Liver (tissue), 8 donors: ENCODE measurements at regions not wholly inside any gene's neighbourhood (a gene's known extent, or its start where the extent isn't known, plus 50 kb on each side); places are given as distances from the start of the nearest gene placed in this dataset.

ENCODE experiments used
- DNase-seq: peaks from one replicate; pipeline ENCODE4 v3.0.0-alpha.2; 2017; ENCODE audit warnings: low spot score
- H3K27ac ChIP-seq, 2 donors: one replicate each; pipeline ENCODE4 v1.7.0; 2013; ENCODE audit warnings: inconsistent platforms in 2 of 2, low read length in 2 of 2, control low read depth in 1 of 2, low read depth in 1 of 2, mild to moderate bottlenecking in 1 of 2
- H3K27me3 ChIP-seq, 4 donors: one replicate each; pipeline versions ENCODE4 v1.6.1 to v1.7.0; 2013; ENCODE audit warnings: low read length in 3 of 4, inconsistent platforms in 1 of 4, mild to moderate bottlenecking in 1 of 4, moderate library complexity in 1 of 4; ENCODE audit not compliant: control insufficient read depth in 4 of 4, insufficient read depth in 4 of 4
- H3K36me3 ChIP-seq, 4 donors: one replicate each; pipeline versions ENCODE4 v1.6.1 to v1.7.0; 2013; ENCODE audit warnings: low read length in 3 of 4, mild to moderate bottlenecking in 3 of 4, low read depth in 1 of 4, moderate library complexity in 1 of 4; ENCODE audit not compliant: control insufficient read depth in 4 of 4, insufficient read depth in 3 of 4
- H3K4me1 ChIP-seq, 4 donors: one replicate each; pipeline versions ENCODE4 v1.6.1 to v1.7.0; 2013; ENCODE audit warnings: low read length in 3 of 4, mild to moderate bottlenecking in 3 of 4, moderate library complexity in 1 of 4; ENCODE audit not compliant: control insufficient read depth in 4 of 4, insufficient read depth in 4 of 4
- H3K4me3 ChIP-seq, 3 donors: one replicate each; pipeline versions ENCODE4 v1.6.1 to v1.7.0; 2013; ENCODE audit warnings: low read length in 3 of 3, control low read depth in 1 of 3, low read depth in 1 of 3, mild to moderate bottlenecking in 1 of 3
- H3K9ac ChIP-seq, 2 donors: one replicate each; pipeline ENCODE4 v1.7.0; 2013; ENCODE audit warnings: low read length in 2 of 2, mild to moderate bottlenecking in 2 of 2, moderate library complexity in 2 of 2, control low read depth in 1 of 2, low read depth in 1 of 2
- H3K9me3 ChIP-seq, 4 donors: one replicate each; pipeline versions ENCODE4 v1.6.1 to v1.7.0; 2013; ENCODE audit warnings: low read length in 3 of 4; ENCODE audit not compliant: control insufficient read depth in 4 of 4
- EGR1 ChIP-seq, 2 donors: IDR thresholded peaks; 2 replicates each; pipeline ENCODE4 v1.6.1; 2016 to 2018; ENCODE audit warnings: antibody characterized with exemption in 2 of 2, low read depth in 2 of 2
- FOXA1 ChIP-seq: IDR thresholded peaks from 2 replicates; pipeline ENCODE4 v1.6.1; 2016; ENCODE audit warnings: antibody characterized with exemption
- FOXA2 ChIP-seq: IDR thresholded peaks from 2 replicates; pipeline ENCODE4 v1.6.1; 2016; ENCODE audit warnings: antibody characterized with exemption
- GABPA ChIP-seq, 2 donors: IDR thresholded peaks in 1 of 2; conservative IDR thresholded peaks in 1 of 2; 2 replicates each; pipeline ENCODE4 v1.6.1; 2016; ENCODE audit warnings: antibody characterized with exemption in 2 of 2, mild to moderate bottlenecking in 1 of 2, moderate library complexity in 1 of 2
- HNF4A ChIP-seq, 2 donors: conservative IDR thresholded peaks; 2 replicates each; pipeline ENCODE4 v1.6.1; 2016; ENCODE audit warnings: antibody characterized with exemption in 2 of 2, mild to moderate bottlenecking in 2 of 2
- HNF4G ChIP-seq: IDR thresholded peaks from 2 replicates; pipeline ENCODE4 v1.6.1; 2016; ENCODE audit warnings: antibody characterized with exemption
- JUND ChIP-seq, 2 donors: IDR thresholded peaks; 2 replicates each; pipeline ENCODE4 v1.6.1; 2016; ENCODE audit warnings: antibody characterized with exemption in 2 of 2
- NR2F2 ChIP-seq: IDR thresholded peaks from 2 replicates; pipeline ENCODE4 v1.6.1; 2016; ENCODE audit warnings: antibody characterized with exemption
- RAD21 ChIP-seq, 2 donors: IDR thresholded peaks; 2 replicates each; pipeline ENCODE4 v1.6.1; 2016; ENCODE audit warnings: antibody characterized with exemption in 2 of 2, mild to moderate bottlenecking in 2 of 2
- RXRA ChIP-seq, 2 donors: IDR thresholded peaks; 2 replicates each; pipeline ENCODE4 v1.6.1; 2017 to 2018; ENCODE audit warnings: antibody characterized with exemption in 2 of 2, mild to moderate bottlenecking in 1 of 2
- TAF1 ChIP-seq: conservative IDR thresholded peaks from 2 replicates; pipeline ENCODE4 v1.6.1; 2016; ENCODE audit warnings: antibody characterized with exemption, mild to moderate bottlenecking
- YY1 ChIP-seq: IDR thresholded peaks from 2 replicates; pipeline ENCODE4 v1.6.1; 2016; ENCODE audit warnings: antibody characterized with exemption, mild to moderate bottlenecking
- WGBS: extraction: QIAGEN DNeasy Blood & Tissue Kit; methylation state at CpG from one replicate; pipeline ENCODE4 v1.1.7; 2013; 5-methylcytosine and 5-hydroxymethylcytosine counted together
- TF ChIP-seq, protein P1 (sequence below): IDR thresholded peaks from 2 replicates; pipeline ENCODE4 v1.6.1; 2016; ENCODE audit warnings: antibody characterized with exemption
- TF ChIP-seq, protein P2 (sequence below): fragments of 150-350 bp; IDR thresholded peaks from 2 replicates; pipeline ENCODE4 v1.5.1; 2017; ENCODE audit warnings: improper control_type of control experiment, low read depth, low read length; ENCODE audit not compliant: missing input control
- TF ChIP-seq, protein P3 (sequence below): IDR thresholded peaks from 2 replicates; pipeline ENCODE4 v1.6.1; 2016; ENCODE audit warnings: antibody characterized with exemption
- TF ChIP-seq, protein P4 (sequence below): IDR thresholded peaks from 2 replicates; pipeline ENCODE4 v1.6.1; 2016; ENCODE audit warnings: antibody characterized with exemption
- donor health status: healthy.
- donor health status: healthy.
- donor health status: healthy.
- donor health status: healthy.
- donor health status: healthy.

- H3K27ac ChIP-seq: no peak overlapping the region
- no peak overlapping the region for H3K4me3 ChIP-seq
- DNase-seq: no peak
- H3K4me1 ChIP-seq: no peaks in the 10 kb centered on the region
- no peaks in the 10 kb centered on the region for H3K27me3 ChIP-seq
- no peaks in the 10 kb centered on the region for H3K36me3 ChIP-seq
- TF ChIP-seq RXRA (IDR thresholded peaks at IDR 0.05): no peak
- no peaks in the 10 kb centered on the region for H3K9me3 ChIP-seq
- no peak overlapping the region for H3K9ac ChIP-seq
These were observed 147.9 kb downstream of the CHIC2 start for GRCh38 chr4:53916431-53916889.

DNA sequence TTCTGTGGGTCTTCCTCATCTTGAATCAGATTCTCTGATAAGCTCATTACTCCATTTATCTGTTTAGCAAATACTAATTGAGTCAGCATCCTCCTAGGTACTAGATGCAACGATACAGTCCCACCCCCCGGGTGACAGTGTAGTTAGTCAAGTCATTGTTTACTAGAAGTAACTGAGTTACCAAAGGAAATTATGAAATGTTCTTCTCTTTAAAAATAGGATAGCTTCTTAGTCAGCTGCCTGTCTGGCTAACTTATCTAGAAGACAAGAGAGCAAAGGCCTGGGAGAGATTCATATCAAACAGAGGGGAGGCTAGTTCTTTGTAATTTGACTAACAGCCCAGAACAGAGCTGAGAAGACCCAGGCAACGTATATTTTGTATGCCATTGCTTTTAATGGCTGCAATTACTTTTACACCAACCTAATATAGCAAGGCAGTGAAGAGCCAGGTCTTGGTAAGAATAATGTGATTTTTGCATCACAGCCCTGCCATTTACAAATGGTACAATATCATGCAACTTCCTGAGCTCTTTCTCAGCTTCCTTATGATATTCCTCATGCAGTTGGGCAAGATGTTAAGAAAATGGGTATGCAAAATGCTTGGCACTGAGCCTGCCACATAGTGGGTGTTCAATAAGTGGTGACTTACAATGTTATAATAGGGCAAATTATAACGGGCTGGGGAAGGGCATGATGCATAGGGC is 149.9 kb downstream of the CHIC2 start:
- Histone ChIP-seq H3K27ac (no peak overlapping the region), H3K9ac (no peak overlapping the region), H3K9me3 (no peaks in the 10 kb centered on the region), H3K4me1 (peaks cover 0 to under 1% (median 0%) of the 10 kb centered on the region in 4 donors), H3K27me3 (no peaks in the 10 kb centered on the region), H3K4me3 (no peak overlapping the region), H3K36me3 (no peaks in the 10 kb centered on the region)
- no peak for DNase-seq
- WGBS: 57% methylated on average over 4 of the region's 4 CpGs
- TF ChIP-seq, protein P1, sequence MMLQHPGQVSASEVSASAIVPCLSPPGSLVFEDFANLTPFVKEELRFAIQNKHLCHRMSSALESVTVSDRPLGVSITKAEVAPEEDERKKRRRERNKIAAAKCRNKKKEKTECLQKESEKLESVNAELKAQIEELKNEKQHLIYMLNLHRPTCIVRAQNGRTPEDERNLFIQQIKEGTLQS: no peak
- TF ChIP-seq RAD21 (IDR thresholded peaks at IDR 0.05): no peak
- TF ChIP-seq RXRA (IDR thresholded peaks at IDR 0.05): no peak
- no peak for TF ChIP-seq FOXA1
- TF ChIP-seq TAF1: no peak
- no peak for TF ChIP-seq HNF4G
- no peak for TF ChIP-seq EGR1 (IDR thresholded peaks at IDR 0.05; ENCODE audit: low read depth in 2 of 2)
- TF ChIP-seq, protein P2, sequence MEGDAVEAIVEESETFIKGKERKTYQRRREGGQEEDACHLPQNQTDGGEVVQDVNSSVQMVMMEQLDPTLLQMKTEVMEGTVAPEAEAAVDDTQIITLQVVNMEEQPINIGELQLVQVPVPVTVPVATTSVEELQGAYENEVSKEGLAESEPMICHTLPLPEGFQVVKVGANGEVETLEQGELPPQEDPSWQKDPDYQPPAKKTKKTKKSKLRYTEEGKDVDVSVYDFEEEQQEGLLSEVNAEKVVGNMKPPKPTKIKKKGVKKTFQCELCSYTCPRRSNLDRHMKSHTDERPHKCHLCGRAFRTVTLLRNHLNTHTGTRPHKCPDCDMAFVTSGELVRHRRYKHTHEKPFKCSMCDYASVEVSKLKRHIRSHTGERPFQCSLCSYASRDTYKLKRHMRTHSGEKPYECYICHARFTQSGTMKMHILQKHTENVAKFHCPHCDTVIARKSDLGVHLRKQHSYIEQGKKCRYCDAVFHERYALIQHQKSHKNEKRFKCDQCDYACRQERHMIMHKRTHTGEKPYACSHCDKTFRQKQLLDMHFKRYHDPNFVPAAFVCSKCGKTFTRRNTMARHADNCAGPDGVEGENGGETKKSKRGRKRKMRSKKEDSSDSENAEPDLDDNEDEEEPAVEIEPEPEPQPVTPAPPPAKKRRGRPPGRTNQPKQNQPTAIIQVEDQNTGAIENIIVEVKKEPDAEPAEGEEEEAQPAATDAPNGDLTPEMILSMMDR: no peak
- no peak for TF ChIP-seq FOXA2
- TF ChIP-seq, protein P3, sequence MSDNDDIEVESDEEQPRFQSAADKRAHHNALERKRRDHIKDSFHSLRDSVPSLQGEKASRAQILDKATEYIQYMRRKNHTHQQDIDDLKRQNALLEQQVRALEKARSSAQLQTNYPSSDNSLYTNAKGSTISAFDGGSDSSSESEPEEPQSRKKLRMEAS: no peak
- TF ChIP-seq, protein P4, sequence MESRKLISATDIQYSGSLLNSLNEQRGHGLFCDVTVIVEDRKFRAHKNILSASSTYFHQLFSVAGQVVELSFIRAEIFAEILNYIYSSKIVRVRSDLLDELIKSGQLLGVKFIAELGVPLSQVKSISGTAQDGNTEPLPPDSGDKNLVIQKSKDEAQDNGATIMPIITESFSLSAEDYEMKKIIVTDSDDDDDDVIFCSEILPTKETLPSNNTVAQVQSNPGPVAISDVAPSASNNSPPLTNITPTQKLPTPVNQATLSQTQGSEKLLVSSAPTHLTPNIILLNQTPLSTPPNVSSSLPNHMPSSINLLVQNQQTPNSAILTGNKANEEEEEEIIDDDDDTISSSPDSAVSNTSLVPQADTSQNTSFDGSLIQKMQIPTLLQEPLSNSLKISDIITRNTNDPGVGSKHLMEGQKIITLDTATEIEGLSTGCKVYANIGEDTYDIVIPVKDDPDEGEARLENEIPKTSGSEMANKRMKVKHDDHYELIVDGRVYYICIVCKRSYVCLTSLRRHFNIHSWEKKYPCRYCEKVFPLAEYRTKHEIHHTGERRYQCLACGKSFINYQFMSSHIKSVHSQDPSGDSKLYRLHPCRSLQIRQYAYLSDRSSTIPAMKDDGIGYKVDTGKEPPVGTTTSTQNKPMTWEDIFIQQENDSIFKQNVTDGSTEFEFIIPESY: no peak
- no peak for TF ChIP-seq NR2F2
- no peak for TF ChIP-seq YY1
- TF ChIP-seq GABPA (IDR thresholded peaks at IDR 0.05 in 1 of 2, conservative IDR thresholded peaks at IDR 0.05 in 1 of 2): no peak

- Histone ChIP-seq H3K4me1 (peaks cover 0 to 7% (median 4%) of the 10 kb centered on the region in 4 donors), H3K9ac (no peak overlapping the region), H3K27ac (no peak overlapping the region), H3K4me3 (no peak overlapping the region), H3K36me3 (no peaks in the 10 kb centered on the region), H3K27me3 (no peaks in the 10 kb centered on the region), H3K9me3 (no peaks in the 10 kb centered on the region)
- 98% methylated on average over 3 of the region's 3 CpGs for WGBS
- no peak for DNase-seq
- TF ChIP-seq RAD21 (IDR thresholded peaks at IDR 0.05) (no peak), GABPA (IDR thresholded peaks at IDR 0.05 in 1 of 2, conservative IDR thresholded peaks at IDR 0.05 in 1 of 2) (no peak), RXRA (IDR thresholded peaks at IDR 0.05) (no peak), EGR1 (IDR thresholded peaks at IDR 0.05; ENCODE audit: low read depth in 2 of 2) (no peak), FOXA1 (no peak), TAF1 (no peak), HNF4G (no peak), YY1 (no peak), JUND (IDR thresholded peaks at IDR 0.05) (no peak), HNF4A (conservative IDR thresholded peaks at IDR 0.05) (no peak), FOXA2 (no peak), NR2F2 (no peak)
- TF ChIP-seq, protein P2: no peak
- TF ChIP-seq, protein P1: no peak
- TF ChIP-seq, protein P4: no peak
- TF ChIP-seq, protein P3: no peak
These were observed 150.6 kb downstream of the CHIC2 start for GRCh38 chr4:53913771-53914170.
